Left lung (tissue), 4 donors: ENCODE measurements at regions not wholly inside any gene's neighbourhood (a gene's known extent, or its start where the extent isn't known, plus 50 kb on each side); places are given as distances from the start of the nearest gene placed in this dataset.
A peak's percentile ranks its signal among the peaks of the same experiment; 100 is the strongest.

ENCODE experiments used
- ATAC-seq: fragments of 200-7000 bp; cut with Tn5 transposase; one replicate; pipeline ENCODE4 v1.9.1; 2020; ENCODE audit warnings: moderate library complexity
- DNase-seq, 4 donors: peaks; one replicate each; pipeline ENCODE4 v3.0.0-alpha.2; 2013 to 2020
- H3K27ac ChIP-seq, 2 donors: fragments of 200-600 bp; sonication (generic) in 1 of 2; one replicate each; pipeline versions ENCODE4 v1.5.0 to v1.8.0; 2020 to 2021
- H3K27me3 ChIP-seq, 2 donors: fragments of 200-600 bp; sonication (generic) in 1 of 2; one replicate each; pipeline versions ENCODE4 v1.5.0 to v1.8.0; 2020 to 2021
- H3K36me3 ChIP-seq, 2 donors: fragments of 200-600 bp; sonication (generic) in 1 of 2; one replicate each; pipeline versions ENCODE4 v1.5.0 to v1.8.0; 2020 to 2021
- H3K4me1 ChIP-seq, 2 donors: fragments of 200-600 bp; one replicate each; pipeline ENCODE4 v1.8.0; 2021
- H3K4me3 ChIP-seq, 2 donors: fragments of 200-600 bp; sonication (generic) in 1 of 2; one replicate each; pipeline versions ENCODE4 v1.5.0 to v1.8.0; 2020 to 2021; ENCODE audit warnings: mild to moderate bottlenecking in 1 of 2
- H3K9me3 ChIP-seq, 2 donors: fragments of 200-600 bp; sonication (generic) in 1 of 2; one replicate each; pipeline versions ENCODE4 v1.5.0 to v1.8.0; 2020 to 2021
- intact Hi-C, 2 donors: fragments of 100-400 bp; cut with DNase I; formaldehyde crosslinking; loops; one replicate each; pipeline versions ENCODE4 v1.11.2 to v1.14.2; 2022
- TF ChIP-seq, protein P1 (sequence below), 2 donors: fragments of 200-600 bp; sonication (generic) in 1 of 2; IDR thresholded peaks; one replicate each; pipeline versions ENCODE4 v1.5.0 to v1.8.0; 2021; ENCODE audit warnings: antibody characterized with exemption in 2 of 2
- donor health status: DM: no; HTN: yes; CAD: no.
- donor health status: DM: no; HTN: no; CAD: no.

DNA sequence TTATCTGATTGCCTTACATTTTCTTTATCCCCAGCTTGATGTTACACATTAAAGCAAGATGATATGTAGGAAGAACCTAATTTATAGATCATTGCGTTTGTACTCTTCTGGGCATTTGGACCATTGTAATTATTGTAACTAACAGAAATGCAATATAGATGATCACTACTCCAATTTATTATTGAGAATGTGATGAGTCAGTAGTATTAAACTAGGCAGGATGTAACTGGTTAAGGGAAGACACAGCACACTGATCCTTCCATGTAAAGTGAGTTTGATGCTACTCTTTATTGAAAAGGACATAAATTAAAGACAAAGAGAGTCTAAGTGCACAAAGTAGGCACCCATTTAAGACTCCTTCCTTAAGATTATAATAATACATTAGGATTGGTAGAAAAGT, 223.8 kb downstream of the KIF2B start:
- no peak overlapping the region for H3K27ac ChIP-seq
- H3K4me3 ChIP-seq: no peak overlapping the region
- TF ChIP-seq, protein P1, sequence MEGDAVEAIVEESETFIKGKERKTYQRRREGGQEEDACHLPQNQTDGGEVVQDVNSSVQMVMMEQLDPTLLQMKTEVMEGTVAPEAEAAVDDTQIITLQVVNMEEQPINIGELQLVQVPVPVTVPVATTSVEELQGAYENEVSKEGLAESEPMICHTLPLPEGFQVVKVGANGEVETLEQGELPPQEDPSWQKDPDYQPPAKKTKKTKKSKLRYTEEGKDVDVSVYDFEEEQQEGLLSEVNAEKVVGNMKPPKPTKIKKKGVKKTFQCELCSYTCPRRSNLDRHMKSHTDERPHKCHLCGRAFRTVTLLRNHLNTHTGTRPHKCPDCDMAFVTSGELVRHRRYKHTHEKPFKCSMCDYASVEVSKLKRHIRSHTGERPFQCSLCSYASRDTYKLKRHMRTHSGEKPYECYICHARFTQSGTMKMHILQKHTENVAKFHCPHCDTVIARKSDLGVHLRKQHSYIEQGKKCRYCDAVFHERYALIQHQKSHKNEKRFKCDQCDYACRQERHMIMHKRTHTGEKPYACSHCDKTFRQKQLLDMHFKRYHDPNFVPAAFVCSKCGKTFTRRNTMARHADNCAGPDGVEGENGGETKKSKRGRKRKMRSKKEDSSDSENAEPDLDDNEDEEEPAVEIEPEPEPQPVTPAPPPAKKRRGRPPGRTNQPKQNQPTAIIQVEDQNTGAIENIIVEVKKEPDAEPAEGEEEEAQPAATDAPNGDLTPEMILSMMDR (IDR thresholded peaks at IDR 0.05): no peak
- H3K4me1 ChIP-seq: no peaks in the 10 kb centered on the region
- H3K36me3 ChIP-seq: no peaks in the 10 kb centered on the region
- peaks cover 0 to 26% of the 10 kb centered on the region in 2 donors for H3K9me3 ChIP-seq
- H3K27me3 ChIP-seq: no peaks in the 10 kb centered on the region
- no peak for DNase-seq
- intact Hi-C loops: no loop called here
- ATAC-seq: no peak

DNA sequence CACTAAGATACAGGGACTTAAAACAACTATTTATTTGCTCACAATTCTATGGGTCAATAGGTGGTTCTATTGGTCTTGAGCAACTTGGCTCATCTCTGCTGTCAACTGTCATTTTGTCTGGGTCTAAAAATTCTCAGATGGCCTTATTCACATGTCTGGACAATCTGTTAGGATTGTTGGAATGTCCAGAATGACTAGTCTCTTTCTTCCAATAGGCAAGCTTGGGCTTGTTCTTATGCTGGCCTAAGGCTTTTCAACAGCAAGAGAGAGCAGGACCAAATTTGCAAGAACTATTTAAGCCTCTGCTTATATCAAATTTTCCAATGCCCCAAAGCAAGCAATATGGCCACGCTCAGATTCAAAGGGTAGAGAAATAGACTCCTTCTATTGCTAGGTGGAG, 240.9 kb downstream of the KIF2B start:
- no peak for ATAC-seq
- peaks cover 0 to 3% of the 10 kb centered on the region in 2 donors for H3K9me3 ChIP-seq
- no peaks in the 10 kb centered on the region for H3K4me1 ChIP-seq
- no peaks in the 10 kb centered on the region for H3K36me3 ChIP-seq
- H3K4me3 ChIP-seq: no peak overlapping the region
- intact Hi-C loops: no loop called here
- DNase-seq: no peak
- TF ChIP-seq, protein P1 (IDR thresholded peaks at IDR 0.05): no peak
- no peak overlapping the region for H3K27ac ChIP-seq
- H3K27me3 ChIP-seq: no peaks in the 10 kb centered on the region

DNA sequence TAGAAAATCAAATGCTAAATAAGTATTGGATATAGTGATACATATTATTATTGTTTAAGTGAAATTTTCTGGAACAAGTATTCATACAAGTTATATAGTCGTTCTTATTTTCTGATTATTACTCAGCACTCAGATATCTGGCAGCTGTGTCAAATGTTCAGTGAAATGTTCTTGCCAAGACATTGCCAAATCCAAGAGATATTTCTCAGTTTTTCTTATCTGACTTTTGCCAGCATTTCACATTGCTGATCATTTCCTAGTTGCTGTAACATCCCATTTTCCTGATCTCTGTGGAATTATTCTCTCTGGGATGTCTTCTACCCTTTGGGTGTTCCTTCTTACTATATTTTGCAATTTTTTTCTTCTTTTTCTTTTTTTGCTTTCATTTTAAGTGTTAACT, 262.3 kb downstream of the KIF2B start:
- no peaks in the 10 kb centered on the region for H3K4me1 ChIP-seq
- peaks cover 0 to 14% of the 10 kb centered on the region in 2 donors for H3K9me3 ChIP-seq
- no peak overlapping the region for H3K4me3 ChIP-seq
- H3K27me3 ChIP-seq: no peaks in the 10 kb centered on the region
- H3K36me3 ChIP-seq: no peaks in the 10 kb centered on the region
- H3K27ac ChIP-seq: peak overlapping the region in 1 of 2 donors; percentile 13
- DNase-seq: peak in 1 of 4 donors; percentile 22
- no peak for ATAC-seq
- TF ChIP-seq, protein P1 (IDR thresholded peaks at IDR 0.05): no peak
- intact Hi-C loops: no loop called here

DNA sequence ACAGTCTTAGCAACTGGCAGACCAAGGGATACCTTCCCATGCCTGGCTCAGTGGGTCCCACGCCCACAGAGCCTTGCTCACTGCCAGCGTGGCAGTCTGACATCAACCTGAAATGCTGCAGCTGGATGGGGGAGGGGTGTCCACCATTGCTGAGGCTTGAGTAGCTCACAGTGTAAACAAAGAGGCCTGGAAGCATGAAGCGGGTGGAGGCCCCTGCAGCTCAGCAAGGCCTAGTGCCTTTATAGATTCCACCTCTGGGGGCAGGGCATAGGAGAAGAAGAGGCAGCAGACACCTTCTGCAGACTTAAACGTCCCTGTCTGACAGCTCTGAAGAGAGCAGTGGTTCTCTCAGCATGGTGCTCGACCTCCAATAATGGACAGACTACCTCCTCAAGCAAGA, 263.2 kb downstream of the KIF2B start:
- TF ChIP-seq, protein P1 (IDR thresholded peaks at IDR 0.05): no peak
- Histone ChIP-seq H3K36me3 (no peaks in the 10 kb centered on the region), H3K27me3 (no peaks in the 10 kb centered on the region), H3K4me3 (no peak overlapping the region), H3K9me3 (peaks cover 0 to 16% of the 10 kb centered on the region in 2 donors), H3K4me1 (no peaks in the 10 kb centered on the region), H3K27ac (peak overlapping the region in 1 of 2 donors; percentile 13)
- intact Hi-C loops: no loop called here
- ATAC-seq: no peak
- peak in 2 of 4 donors; percentile 13 to 21 for DNase-seq

DNA sequence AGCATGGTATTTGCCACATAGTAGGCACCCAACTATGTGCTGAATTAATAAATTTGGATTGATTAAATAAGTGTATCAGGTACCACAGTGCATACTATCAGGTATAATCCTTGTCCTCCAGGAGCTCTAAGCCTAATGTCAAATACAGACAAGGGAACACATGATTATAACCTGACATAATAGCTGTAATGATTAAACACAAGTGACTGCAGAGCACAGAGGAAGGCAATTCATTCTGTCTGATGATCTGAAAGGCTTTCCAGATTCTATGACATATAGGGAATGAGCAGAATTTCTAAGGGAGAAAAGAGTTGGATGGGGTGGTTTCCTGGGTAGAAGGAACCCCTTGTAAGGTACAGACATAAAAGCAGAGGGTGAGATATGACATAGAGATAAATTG, 273.5 kb downstream of the KIF2B start:
- H3K27me3 ChIP-seq: no peaks in the 10 kb centered on the region
- intact Hi-C loops: no loop called here
- H3K36me3 ChIP-seq: no peaks in the 10 kb centered on the region
- DNase-seq: no peak
- H3K9me3 ChIP-seq: peaks cover 0 to 9% of the 10 kb centered on the region in 2 donors
- no peak overlapping the region for H3K4me3 ChIP-seq
- H3K27ac ChIP-seq: no peak overlapping the region
- no peaks in the 10 kb centered on the region for H3K4me1 ChIP-seq
- ATAC-seq: no peak
- TF ChIP-seq, protein P1 (IDR thresholded peaks at IDR 0.05): no peak
